C4-2B (cell line): ENCODE measurements at regions not wholly inside any gene's neighbourhood (a gene's known extent, or its start where the extent isn't known, plus 50 kb on each side); places are given as distances from the start of the nearest gene placed in this dataset.

Source experiments
- CTCF ChIP-seq: fragments of 450-650 bp; conservative IDR thresholded peaks from 2 replicates; pipeline ENCODE4 v1.5.1; 2017; ENCODE audit warnings: mild to moderate bottlenecking
- ZFX ChIP-seq: fragments of 450-650 bp; IDR thresholded peaks from 2 replicates; pipeline ENCODE4 v1.6.1; 2017

- TF ChIP-seq CTCF (no peak), ZFX (no peak)
These were observed 426.5 kb upstream of the BRINP3 start for GRCh38 chr1:190904091-190904695.
